ENCODE measurements at regions not wholly inside any gene's neighbourhood (a gene's known extent, or its start where the extent isn't known, plus 50 kb on each side); places are given as distances from the start of the nearest gene placed in this dataset.

DNA sequence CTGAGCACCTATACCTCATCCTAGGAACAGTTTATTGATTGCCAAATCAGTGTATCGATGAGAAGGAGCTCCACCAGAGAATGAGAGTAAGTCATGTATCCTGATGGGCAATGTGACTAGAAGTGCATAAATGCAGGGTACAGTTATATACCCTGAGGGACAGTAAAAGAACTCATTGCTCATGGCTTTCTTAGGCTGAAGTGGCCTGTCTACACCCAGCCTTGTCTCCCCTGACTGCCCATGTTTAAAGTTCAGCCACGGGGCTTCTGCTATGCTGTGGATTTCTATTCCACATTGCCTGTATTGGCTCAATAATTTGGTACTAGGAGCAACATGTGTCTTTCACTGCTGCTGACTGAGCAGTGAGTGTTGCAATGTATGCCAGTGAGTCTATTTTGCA, 400.4 kb upstream of the IMPG1 start:
- CTCF ChIA-PET (ENCODE audit: low intra/inter-chr PET ratio, low total read pairs) = no interaction called here
- no peak overlapping the region for H3K4me3 ChIP-seq (replicated peaks in 1 of 3; ENCODE audit: insufficient read depth in 1 of 3, low read depth in 2 of 3, low read length in 3 of 3)
- 3% methylated on average over 2 of the region's 2 CpGs for WGBS (ENCODE audit: low lambda C conversion rate)
- no peaks in the 10 kb centered on the region for H3K4me1 ChIP-seq (ENCODE audit: insufficient read depth, low read length)
- ATAC-seq (no peak), DNase-seq (ENCODE audit: low spot score) (no peak), FAIRE-seq (no peak)
- no peaks in the 10 kb centered on the region for H4K20me1 ChIP-seq (ENCODE audit: insufficient read depth, low read length)
- intact Hi-C loops (cut with micrococcal nuclease; ENCODE audit: unreplicated experiment) = no loop called here
- H2AFZ ChIP-seq (ENCODE audit: low read length) = no peak overlapping the region
- H3K36me3 ChIP-seq (replicated peaks in 1 of 2; ENCODE audit: control insufficient read depth in 1 of 2, insufficient read depth in 2 of 2, low read length in 2 of 2) = no peaks in the 10 kb centered on the region
- no peak overlapping the region for H3K27ac ChIP-seq (ENCODE audit: extremely low read length, insufficient read depth, low read length)
- peaks cover 21% of the 10 kb centered on the region for H3K9me3 ChIP-seq (ENCODE audit: low read length)
- H3K9ac ChIP-seq (ENCODE audit: insufficient read depth, low read depth, low read length) = no peak overlapping the region
- no TSS peak for BruUV-seq (replicated peaks)
- no peaks in the 10 kb centered on the region for H3K27me3 ChIP-seq (ENCODE audit: control insufficient read depth in 1 of 2, insufficient read depth in 2 of 2, low read length in 2 of 2)
- H3K4me2 ChIP-seq (ENCODE audit: low read depth, low read length) = no peak overlapping the region
- in situ Hi-C loops (cut with HindIII; ENCODE audit: extremely low pct_ligation_motif_present, low pct_unique_long_range_greater_than_20kb) = no loop called here
- H3K79me2 ChIP-seq (ENCODE audit: insufficient read depth, low read length) = no peaks in the 10 kb centered on the region
- POLR2A ChIA-PET = no interaction called here
- no peak for TF ChIP-seq ZFP36 (IDR thresholded peaks at IDR 0.05; ENCODE audit: borderline replicate concordance, low read depth, low read length, partially characterized antibody)
- no peak for TF ChIP-seq AGO2 (optimal IDR thresholded peaks at IDR 0.05; ENCODE audit: low read depth, low read length)
- TF ChIP-seq ZNF253 (CRISPR knock-in tag; IDR thresholded peaks at IDR 0.05; ENCODE audit: borderline replicate concordance) = no peak
- no peak for TF ChIP-seq DBP (CRISPR knock-in tag; IDR thresholded peaks at IDR 0.05; ENCODE audit: not compliant biosample characterization)
- TF ChIP-seq ZNF382 (CRISPR knock-in tag; IDR thresholded peaks at IDR 0.05; ENCODE audit: borderline replicate concordance) = no peak
- no peak for TF ChIP-seq HDAC1 (CRISPR knock-in tag; IDR thresholded peaks at IDR 0.05)
- no peak for TF ChIP-seq CC2D1A (CRISPR knock-in tag; IDR thresholded peaks at IDR 0.05)
- no peak for TF ChIP-seq FLYWCH1 (CRISPR knock-in tag; IDR thresholded peaks at IDR 0.05)
- no peak for TF ChIP-seq SMARCC2 (IDR thresholded peaks at IDR 0.05)
- TF ChIP-seq POLR2G (IDR thresholded peaks at IDR 0.05; ENCODE audit: low read depth, low read length) = no peak
- TF ChIP-seq, protein P1, sequence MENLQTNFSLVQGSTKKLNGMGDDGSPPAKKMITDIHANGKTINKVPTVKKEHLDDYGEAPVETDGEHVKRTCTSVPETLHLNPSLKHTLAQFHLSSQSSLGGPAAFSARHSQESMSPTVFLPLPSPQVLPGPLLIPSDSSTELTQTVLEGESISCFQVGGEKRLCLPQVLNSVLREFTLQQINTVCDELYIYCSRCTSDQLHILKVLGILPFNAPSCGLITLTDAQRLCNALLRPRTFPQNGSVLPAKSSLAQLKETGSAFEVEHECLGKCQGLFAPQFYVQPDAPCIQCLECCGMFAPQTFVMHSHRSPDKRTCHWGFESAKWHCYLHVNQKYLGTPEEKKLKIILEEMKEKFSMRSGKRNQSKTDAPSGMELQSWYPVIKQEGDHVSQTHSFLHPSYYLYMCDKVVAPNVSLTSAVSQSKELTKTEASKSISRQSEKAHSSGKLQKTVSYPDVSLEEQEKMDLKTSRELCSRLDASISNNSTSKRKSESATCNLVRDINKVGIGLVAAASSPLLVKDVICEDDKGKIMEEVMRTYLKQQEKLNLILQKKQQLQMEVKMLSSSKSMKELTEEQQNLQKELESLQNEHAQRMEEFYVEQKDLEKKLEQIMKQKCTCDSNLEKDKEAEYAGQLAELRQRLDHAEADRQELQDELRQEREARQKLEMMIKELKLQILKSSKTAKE (CRISPR knock-in tag; IDR thresholded peaks at IDR 0.05; ENCODE audit: borderline replicate concordance) = no peak

Measured in HepG2 (cell line).